GM21717 (cell line): ENCODE measurements at regions not wholly inside any gene's neighbourhood (a gene's known extent, or its start where the extent isn't known, plus 50 kb on each side); places are given as distances from the start of the nearest gene placed in this dataset.

ENCODE experiments used
- ATAC-seq: cut with Tn5 transposase; IDR thresholded peaks from one replicate; pipeline ENCODE4 v1.9.1; 2021; ENCODE audit warnings: mild to moderate bottlenecking, moderate library complexity; ENCODE audit not compliant: unreplicated experiment

DNA sequence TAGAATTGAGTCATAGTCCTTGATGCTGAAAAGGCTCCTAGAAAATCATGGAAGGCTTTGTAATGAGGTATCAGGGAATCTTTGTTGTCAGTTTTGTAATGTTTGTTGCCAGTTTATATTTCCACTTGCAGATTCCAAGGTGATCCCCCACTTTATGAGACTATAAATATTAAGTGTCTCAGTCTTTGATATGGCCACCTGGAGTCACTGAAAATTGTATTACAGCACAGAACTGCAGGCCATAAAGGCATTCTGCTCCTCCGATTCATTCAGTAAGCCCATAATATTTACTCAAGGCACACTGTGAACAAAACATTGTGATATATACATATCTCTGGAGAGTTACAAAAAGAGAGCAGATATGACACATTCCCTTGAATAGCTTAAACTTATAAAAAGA lies 457.8 kb upstream of the ZNF385D start:
- ATAC-seq = no peak

DNA sequence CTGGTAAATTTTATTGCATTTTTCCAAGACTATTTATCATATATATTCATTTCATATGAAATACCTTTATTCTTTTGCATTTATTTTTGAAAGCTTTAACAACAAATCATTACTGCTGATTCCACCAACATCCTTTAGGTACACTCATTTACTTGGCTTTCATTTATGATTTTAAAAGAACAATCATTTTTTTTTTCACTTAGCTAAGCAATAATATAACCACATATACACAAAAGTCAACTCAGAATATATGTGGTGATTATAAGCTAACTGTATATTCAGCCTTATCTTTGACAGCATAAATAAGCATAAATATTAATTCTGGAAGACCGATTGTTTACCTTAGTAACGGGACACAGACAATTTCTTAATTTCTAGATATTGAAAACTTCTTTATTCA lies 458.6 kb upstream of the ZNF385D start:
- ATAC-seq = no peak

DNA sequence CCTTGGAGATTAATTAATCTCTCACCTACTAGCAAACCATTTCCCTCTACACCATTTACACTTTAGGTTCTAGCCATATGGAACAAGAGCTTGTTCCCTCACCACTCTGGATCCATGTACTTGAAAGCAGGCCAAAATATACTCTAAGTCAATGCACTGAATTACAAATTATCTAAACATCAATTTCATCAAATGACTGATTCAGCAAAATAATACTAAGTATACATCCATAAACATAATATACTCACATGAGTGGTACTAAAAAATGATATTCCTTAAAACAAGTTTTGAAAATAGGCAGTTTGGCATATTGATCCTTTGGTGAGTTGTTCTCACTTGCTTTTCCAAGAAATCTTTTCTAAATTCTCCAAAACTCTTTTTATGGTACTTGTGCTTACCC lies 459.7 kb upstream of the ZNF385D start:
- ATAC-seq = no peak

DNA sequence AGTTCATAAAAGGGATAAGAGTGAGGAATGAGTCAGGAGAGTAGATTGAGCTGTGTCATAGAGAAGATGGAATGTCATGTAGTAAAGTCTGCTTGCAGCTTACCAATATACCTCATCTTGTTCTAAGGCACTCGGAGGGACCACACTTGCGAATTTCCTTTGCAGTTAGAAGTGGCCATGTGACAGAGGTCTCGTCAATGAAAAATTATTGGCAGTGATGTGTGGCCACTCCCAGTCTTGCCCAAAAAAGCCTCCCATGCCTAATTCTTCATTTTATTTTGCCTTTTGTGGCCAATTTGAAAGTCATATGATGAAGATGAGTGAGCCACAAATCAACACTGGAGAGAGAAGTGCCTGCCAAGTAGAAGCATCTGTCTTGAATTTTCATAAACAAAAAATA lies 465.6 kb upstream of the ZNF385D start:
- ATAC-seq = no peak

DNA sequence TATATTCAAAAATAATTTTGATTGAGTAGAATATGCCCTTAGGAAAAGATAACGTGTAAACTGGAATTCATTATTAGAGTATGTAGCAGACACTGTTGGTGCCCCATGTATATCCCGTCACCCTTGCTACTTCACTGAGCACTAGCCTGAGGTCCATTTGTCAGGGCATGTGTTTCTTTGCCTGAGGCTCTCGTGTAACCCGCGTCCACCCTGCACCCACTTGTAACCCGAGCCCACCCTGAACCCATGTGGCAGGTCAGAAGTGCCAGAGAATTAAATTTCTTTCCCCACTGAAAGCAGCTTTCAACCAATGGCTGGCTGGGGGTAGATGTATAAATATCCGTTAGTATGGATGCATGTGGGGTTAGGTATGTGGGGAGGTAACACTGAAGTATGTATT lies 474.2 kb upstream of the ZNF385D start:
- no peak for ATAC-seq

DNA sequence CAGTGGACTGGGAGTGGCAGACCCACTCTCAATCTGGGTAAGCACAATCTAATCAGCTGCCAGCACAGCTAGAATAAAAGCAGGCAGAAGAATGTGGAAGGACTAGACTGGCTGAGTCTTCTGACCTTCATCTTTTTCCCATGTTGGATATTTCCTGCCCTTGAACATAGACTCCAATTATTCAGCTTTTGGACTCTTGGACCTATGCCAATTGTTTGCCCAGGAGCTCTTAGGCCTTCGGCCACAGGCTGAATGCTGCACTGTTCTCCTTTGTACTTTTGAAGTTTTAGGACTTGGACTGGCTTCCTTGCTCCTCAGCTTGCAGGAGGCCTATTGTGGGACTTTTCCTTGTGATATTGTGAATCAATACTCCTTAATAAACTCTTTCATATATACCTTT lies 477.7 kb upstream of the ZNF385D start:
- ATAC-seq = no peak

DNA sequence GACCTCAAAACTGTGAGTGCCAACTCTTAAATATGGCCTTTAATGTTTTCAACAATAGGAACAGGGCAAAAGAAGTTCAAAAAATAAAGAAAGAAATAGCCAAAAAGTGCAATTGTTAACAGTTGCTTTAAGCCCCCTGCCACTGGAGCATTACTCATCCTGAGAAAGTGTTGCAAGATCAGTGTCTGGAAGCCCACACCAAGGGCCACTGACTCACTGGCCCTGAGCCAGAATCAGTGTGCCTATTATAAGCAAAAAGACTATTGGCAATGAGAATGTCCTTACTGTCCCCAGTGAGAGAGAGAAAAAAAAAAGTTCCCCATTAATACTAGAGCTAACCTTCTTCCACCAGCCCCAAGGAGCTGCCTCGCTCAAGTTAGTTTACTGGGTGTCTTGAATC lies 480.1 kb upstream of the ZNF385D start:
- no peak for ATAC-seq

DNA sequence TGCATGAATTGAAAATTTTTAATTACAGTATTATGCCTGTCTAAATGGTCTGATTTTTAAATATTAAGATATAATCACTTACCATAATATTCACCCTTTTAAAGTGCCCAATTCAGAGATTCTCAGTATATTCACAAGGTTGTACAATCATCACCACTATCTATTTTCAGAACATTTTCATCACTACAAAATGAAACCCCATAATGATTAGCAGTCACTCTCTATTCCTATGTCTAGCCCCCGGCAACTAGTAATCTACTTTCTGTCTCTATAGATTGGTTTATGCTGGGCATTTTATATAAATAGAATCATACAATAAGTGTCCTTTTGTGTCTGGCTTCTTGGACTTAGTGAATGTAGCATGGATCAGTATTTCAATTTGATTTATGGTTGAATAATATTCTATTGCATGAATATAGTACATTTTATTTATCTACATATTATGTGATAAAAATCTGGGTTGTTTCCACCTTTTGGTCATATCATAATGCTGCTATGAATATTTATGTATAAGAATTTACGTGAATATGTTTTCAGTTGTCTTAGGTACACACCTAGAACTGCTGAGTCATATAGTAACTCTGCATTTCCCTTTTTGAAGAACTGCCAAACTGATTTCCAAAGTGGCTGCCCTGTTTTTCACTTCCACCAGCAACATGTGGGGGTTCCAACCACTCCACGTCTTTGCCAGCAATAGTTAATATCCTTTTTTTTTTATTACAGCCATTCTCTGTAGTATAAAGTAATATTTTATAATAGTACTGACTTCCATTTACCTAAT lies 485.7 kb upstream of the ZNF385D start:
- ATAC-seq = peak; percentile 82

DNA sequence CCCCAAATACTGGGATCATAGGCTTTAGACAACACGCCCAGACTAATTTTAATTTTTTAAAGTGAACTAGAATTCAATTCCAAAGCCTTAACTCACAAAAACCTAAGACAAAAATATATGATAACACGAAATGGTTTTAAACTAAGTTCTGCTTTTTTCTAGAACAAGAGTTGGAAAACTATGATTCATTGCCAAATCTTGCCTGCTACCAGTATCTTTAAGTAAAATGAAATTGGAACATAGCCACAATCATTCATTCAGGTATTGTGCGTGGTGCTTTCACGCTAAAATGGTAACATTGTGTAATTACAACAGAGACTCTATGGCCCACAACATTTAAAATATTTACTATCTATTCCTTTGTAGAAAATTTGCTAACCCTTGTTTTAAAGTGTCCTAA lies 488.0 kb upstream of the ZNF385D start:
- no peak for ATAC-seq

DNA sequence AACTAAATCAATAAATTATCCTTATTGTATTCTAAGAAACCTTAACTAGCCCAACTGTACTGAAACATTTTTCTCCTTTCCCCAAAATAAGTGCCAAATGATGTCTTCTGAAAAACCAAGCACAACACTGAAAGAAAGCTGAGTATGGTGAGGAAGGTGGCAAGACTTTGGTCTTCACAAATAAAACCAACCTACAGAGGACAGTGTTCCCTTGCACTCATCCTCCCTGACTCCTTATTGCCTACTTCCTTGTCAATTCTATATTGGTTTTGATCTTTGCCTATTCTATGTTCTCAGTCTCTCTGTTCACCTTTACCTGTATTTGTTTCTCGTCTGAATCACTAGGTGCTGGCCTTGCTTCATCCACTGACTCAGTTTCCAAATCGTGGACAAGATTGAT lies 490.1 kb upstream of the ZNF385D start:
- no peak for ATAC-seq

DNA sequence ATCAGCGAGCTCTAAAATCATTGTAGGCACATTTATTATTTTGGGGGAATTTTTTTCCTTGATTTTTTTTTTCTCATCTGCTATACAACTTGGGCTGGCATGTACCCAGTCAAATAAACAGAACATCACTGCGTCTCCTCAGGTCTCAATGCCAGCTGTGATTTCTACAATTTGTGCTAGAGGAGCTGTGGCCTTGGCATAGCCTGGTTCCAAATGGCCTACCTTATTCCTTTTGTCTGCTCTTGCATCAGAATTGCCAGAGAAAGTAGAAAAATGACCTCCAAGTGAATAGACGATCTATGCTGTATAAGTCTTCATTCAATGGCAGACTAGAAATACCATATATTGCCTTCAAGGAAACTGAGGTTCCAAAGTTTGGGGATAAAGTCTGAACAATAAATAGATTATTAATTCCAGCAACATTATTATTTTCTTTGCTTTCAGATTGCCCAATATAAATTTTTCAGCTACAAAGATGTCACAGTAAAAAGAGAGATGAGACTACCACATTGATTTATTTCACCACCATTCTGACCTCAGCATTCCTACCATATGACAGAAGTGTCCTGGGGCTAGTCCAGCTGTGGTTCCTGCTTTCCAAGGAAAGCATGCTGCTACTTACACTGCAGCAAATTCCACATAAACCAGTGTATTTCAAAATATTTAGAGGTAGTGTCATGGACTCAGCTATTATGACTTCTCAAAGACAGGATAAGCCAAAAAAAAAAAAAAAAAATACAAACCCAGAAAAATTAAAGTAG lies 493.9 kb upstream of the ZNF385D start:
- ATAC-seq = no peak

DNA sequence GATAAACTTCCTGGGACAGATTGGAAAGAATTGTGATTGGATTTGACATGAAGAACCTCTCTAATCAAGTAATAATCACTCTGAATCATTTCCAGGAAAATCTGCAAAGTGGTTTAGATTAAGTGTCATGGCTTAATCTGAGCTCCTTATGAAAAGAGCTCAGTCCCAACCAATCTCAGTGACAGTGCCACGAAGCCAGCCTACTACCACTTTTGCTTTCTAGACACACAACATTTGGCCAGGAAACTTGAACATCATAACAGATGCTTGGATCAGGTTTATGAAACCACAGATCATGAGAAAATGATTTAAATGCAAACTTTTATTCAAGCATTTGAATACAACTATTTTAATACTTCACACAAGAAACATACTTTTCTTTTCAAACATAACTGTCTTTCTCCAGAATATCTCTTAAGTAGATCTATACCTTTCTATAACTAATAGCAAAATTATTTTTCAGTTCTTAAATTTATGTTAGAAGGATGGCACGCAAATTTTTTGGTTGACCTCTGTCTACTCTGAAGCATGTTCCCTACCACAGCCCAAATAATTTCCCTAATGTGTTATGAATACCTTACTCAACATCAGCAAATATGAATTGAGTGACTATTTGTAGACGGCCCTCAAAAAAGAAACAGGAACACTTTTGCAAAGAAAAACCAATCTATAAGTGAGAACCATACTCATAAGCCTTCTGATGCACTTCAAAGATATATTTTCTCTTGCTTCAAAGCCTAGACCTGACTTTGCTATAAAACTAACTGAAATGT lies 495.0 kb upstream of the ZNF385D start:
- ATAC-seq = no peak

DNA sequence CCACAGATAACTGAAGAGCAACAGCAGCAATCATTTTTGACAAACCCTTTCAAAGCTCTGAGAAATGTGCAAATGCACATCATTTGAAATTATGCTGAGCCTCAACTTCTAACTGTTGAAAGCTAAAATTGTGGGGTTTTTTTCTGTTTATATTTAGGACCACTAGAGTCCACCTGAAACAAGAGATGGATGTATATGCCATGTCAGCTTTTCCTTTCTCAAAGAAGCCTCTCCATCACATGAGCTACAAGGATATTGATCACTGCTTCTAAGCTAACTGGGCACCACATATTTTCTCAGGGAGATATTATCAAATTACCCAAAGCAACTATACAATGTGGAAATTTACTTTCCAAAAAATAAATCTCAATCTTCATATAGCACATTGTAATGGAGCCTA lies 498.6 kb upstream of the ZNF385D start:
- ATAC-seq = no peak

DNA sequence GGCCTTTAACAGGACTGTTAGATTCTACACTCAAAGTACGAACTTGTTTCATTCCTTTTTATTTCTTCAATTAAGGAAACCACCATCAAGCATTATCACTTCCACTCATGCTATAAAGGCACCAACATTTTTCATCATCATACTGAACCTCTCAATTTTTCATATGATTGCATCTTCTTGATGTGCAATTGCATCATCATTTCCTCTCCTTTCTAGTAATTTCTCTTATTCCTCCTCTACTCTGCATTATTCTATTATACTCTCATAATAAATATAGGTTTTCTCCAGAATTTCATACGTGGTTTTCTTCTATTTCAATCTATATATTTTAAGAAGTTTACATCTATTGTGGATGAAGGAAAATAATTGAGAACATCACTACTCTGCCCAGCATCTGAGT lies 506.2 kb upstream of the ZNF385D start:
- no peak for ATAC-seq

DNA sequence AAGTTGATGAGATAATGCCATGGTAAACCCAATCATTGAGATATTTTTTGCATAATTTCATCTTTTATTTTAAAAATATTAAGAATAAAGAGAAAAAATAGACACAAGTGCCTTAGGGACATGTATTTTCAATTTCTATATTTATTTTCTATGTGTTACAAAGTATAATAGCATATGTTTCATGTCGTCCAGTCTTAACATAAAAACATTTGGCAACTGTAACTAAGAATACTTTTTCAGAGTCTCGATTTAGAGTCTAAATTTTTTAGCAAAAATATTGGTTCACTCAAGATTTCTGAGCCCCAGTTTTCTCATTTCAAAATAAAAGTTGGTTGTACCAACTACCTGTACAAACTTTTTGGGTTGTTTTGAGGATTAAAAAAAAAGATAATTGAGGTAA lies 511.4 kb upstream of the ZNF385D start:
- ATAC-seq = no peak

DNA sequence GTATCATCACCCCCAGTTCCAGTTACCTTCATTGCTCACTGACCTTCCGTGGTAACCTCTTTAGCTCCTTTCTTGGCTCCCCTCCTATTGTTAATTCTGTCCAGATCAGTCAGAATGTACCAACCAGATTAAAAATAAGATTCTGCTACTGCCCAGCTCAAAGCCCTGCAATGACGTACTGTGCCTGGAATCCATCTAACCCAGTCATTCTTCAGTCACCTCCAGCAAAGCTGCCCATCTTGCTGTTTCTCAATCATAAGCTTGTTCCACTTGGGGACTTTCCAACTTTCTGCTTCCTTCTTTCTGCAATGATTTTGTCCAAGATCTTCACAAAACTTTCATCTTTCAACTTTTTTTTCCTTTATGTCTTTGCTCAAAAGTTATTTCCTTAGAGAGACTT lies 512.0 kb upstream of the ZNF385D start:
- ATAC-seq = no peak

DNA sequence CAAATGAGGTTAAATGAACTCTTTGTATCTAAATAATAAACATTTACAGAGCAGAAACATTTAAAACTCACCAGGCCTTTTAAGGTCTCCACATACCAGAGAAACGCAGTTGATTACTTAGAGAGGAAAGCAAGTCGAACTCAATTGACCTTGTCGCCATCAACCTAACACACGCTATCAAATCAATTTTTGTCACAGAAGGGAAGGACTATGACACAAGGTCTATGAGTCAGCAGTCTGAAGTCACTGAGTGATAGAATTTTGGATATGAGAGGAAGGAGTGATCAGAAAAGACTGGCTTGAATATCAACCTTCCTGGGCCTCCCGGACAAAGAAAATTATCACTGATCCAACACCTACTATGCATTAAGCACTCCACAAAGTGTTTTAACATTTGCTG lies 514.4 kb upstream of the ZNF385D start:
- ATAC-seq = no peak

DNA sequence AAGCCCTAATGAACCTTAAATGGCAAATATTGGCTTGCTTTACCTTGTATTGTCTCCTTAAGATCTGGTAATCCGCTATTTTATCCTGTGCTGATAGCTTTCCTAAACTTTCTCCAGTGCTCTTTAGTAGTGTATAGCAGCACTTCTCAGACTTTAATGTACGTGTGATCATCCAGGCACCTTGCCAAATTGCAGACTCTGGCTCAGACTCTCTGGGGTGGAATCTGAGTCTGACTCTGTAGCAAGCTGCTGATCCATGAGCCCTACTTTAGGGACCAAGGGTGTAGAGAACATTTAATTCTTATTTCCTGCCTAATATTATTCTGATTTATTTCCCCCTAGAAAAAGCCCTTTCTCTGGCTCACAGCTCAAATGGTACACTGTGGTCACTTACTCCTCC lies 518.8 kb upstream of the ZNF385D start:
- no peak for ATAC-seq

DNA sequence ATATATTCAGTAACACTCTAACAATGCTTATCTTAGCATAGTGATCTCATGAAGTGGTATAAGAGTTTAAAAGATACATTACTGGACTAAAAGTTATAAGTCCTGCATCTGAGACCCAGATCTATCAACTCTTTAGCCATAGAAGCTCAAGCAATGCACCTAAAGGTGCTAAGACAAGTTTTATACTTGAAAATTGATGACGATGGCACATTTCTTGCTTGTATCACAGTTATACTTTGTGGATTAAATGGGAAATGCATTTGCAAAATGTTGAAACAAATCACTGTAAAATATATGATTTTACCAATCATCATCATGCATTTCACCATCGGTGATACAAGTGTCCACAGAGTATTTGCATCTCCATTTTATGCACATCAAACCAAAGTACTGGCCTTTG lies 525.3 kb upstream of the ZNF385D start:
- ATAC-seq = no peak

DNA sequence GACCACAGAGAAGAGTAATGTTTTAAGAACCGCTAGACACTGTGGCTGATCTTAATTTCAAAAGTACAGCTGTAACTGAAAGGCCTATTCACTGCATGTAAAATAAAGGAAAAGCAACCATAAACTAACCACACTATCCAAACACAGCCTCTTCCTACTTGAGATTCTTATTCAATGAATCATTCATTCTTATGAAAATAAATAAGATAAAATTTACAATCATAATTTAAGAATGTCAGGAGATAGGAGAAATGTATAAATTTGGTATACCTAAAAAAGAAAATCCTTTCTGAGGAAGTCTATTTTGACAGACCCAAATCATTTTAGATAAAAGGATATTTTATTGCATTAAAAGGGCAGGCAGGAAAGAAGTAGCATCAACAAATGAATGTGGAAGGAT lies 533.5 kb upstream of the ZNF385D start:
- ATAC-seq = no peak

DNA sequence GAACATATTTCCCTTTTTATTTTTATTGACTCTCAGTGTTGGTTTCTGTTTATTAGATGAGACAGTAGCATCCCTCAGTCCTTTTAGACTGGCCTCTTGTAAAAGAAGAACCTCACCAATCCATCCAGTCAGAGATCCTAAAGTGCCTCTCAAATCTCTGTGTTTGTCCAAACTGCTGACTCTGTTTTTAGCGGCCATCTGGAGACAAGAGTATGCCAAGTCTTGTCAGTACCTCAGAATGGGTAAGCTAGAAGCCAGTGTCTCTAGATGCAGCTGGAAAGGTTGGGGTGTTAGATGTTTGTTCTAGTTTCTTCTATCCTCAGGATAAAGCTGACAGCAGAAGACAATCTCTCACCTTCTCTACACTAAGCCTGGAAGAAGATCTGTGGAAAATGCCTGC lies 537.7 kb upstream of the ZNF385D start:
- ATAC-seq = no peak

DNA sequence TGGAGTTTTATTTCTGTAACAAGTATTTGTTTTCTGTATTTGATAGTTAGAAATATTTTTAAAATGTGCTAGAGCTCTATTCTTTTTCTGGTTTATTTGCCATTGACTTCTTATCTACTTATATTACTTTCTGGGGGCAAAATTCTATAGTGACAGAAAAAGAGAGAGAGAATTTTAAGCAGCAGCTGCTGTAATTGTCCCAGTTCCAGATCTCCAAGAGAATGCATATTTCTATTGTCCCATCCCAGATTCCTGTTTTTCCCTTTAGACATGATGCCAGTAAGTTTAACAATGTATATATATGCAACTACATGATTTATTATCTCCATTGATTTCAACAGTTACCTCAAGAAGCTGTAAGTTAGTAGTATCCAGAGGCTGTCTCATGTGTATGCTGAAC lies 541.7 kb upstream of the ZNF385D start:
- no peak for ATAC-seq
